Panc1 (cell line): ENCODE measurements at regions not wholly inside any gene's neighbourhood (a gene's known extent, or its start where the extent isn't known, plus 50 kb on each side); places are given as distances from the start of the nearest gene placed in this dataset.

Experiments used
- POLR2AphosphoS5 ChIP-seq: IDR thresholded peaks from 2 replicates; pipeline ENCODE4 v1.6.1; 2012; ENCODE audit warnings: mild to moderate bottlenecking, low read depth, low read length, moderate library complexity
- REST ChIP-seq, 2 experiments: IDR thresholded peaks; 2 replicates each; pipeline ENCODE4 v1.6.1; 2011 to 2012; ENCODE audit warnings: low read depth in 2 of 2, control low read depth in 1 of 2, low read length in 1 of 2, mild to moderate bottlenecking in 1 of 2, moderate library complexity in 1 of 2; ENCODE audit not compliant: insufficient read depth in 1 of 2
- SIN3A ChIP-seq: IDR thresholded peaks from 2 replicates; pipeline ENCODE4 v1.6.1; 2012; ENCODE audit warnings: low read depth, mild to moderate bottlenecking, low read length, moderate library complexity, borderline replicate concordance; ENCODE audit not compliant: insufficient read depth
- TCF7L2 ChIP-seq: IDR thresholded peaks from 2 replicates; pipeline ENCODE4 v1.6.1; 2011; ENCODE audit warnings: mild to moderate bottlenecking, low read depth, low read length, inconsistent platforms
- TF ChIP-seq, protein P1 (sequence below): fragments of 450-650 bp; IDR thresholded peaks from 2 replicates; pipeline ENCODE4 v1.5.1; 2017; ENCODE audit warnings: mild to moderate bottlenecking

GRCh38 chr4:17189759-17190158 is 291.3 kb upstream of the LDB2 start:
- TF ChIP-seq, protein P1, sequence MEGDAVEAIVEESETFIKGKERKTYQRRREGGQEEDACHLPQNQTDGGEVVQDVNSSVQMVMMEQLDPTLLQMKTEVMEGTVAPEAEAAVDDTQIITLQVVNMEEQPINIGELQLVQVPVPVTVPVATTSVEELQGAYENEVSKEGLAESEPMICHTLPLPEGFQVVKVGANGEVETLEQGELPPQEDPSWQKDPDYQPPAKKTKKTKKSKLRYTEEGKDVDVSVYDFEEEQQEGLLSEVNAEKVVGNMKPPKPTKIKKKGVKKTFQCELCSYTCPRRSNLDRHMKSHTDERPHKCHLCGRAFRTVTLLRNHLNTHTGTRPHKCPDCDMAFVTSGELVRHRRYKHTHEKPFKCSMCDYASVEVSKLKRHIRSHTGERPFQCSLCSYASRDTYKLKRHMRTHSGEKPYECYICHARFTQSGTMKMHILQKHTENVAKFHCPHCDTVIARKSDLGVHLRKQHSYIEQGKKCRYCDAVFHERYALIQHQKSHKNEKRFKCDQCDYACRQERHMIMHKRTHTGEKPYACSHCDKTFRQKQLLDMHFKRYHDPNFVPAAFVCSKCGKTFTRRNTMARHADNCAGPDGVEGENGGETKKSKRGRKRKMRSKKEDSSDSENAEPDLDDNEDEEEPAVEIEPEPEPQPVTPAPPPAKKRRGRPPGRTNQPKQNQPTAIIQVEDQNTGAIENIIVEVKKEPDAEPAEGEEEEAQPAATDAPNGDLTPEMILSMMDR = no peak
- TF ChIP-seq SIN3A (no peak), POLR2AphosphoS5 (no peak), TCF7L2 (no peak), REST (IDR thresholded peaks at IDR 0.05; ENCODE audit: insufficient read depth in 1 of 2, low read depth in 2 of 2, low read length in 1 of 2) (no peak)
